Left ventricle myocardium inferior (tissue), 1 donor: ENCODE measurements at regions not wholly inside any gene's neighbourhood (a gene's known extent, or its start where the extent isn't known, plus 50 kb on each side); places are given as distances from the start of the nearest gene placed in this dataset.

Experiments
- DNase-seq: peaks from one replicate; pipeline ENCODE4 v3.0.0-alpha.2; 2020
- H3K27ac ChIP-seq: fragments of 200-600 bp; replicated peaks from 2 replicates; pipeline ENCODE4 v1.8.0; 2021
- H3K27me3 ChIP-seq: fragments of 200-600 bp; 2 replicates; pipeline ENCODE4 v1.8.0; 2021; ENCODE audit warnings: low read depth
- H3K36me3 ChIP-seq: fragments of 200-600 bp; 2 replicates; pipeline ENCODE4 v1.8.0; 2021
- H3K4me1 ChIP-seq: fragments of 200-600 bp; 2 replicates; pipeline ENCODE4 v1.8.0; 2021
- H3K4me3 ChIP-seq: fragments of 200-600 bp; 2 replicates; pipeline ENCODE4 v1.8.0; 2021; ENCODE audit warnings: mild to moderate bottlenecking, moderate library complexity
- H3K9me3 ChIP-seq: fragments of 200-600 bp; replicated peaks from 2 replicates; pipeline ENCODE4 v1.8.0; 2021
- CTCF ChIP-seq: fragments of 200-600 bp; IDR thresholded peaks from 2 replicates; pipeline ENCODE4 v1.8.0; 2021; ENCODE audit warnings: antibody characterized with exemption, mild to moderate bottlenecking, borderline replicate concordance
- intact Hi-C: fragments of 100-400 bp; cut with micrococcal nuclease; formaldehyde crosslinking; loops from one replicate; pipeline ENCODE4 v1.11.0; 2022
- donor health status: DM: no; HTN: yes; CAD: no; lungs with severe emphysema.

DNA sequence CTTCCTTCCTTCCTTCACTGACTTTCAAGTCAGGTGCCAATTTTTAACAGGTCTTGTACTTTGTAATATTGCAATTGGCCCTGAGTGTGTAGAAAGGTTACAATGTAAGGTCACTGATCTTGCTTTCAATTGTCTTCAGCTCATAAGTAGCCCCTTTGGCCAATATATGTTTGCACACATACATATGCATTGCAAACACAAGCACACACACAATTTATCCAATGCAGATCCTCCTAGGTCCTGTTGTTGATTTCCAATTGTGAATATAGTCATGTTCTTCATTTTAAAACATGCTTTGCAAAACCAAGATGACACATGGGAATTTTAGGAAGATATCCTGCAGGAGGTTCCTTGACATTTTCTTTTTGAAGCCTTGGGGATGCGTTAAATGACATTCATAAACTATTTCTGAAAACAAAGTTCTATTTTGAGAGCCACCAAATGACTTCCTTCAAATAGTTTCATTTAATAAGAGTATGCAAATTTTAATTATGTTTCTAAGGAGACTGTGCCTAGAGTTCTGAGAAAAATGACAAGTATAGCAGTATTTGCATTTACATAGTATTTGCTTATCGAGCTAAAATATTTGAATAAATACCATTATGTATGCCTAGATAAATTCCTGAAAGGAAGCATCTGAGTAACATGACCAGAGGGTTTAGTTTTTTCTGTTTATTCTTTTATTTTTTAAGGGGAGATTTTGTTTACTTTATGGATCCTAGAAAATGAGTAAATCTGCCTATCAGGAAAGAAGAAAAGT, 117.1 kb upstream of the TMEFF2 start:
- Histone ChIP-seq H3K4me1 (no peaks in the 10 kb centered on the region), H3K27me3 (no peaks in the 10 kb centered on the region), H3K4me3 (no peak overlapping the region), H3K9me3 (peaks cover 21% of the 10 kb centered on the region), H3K36me3 (no peaks in the 10 kb centered on the region), H3K27ac (no peak overlapping the region)
- no peak for DNase-seq
- intact Hi-C loops = no loop called here
- TF ChIP-seq CTCF = no peak

- intact Hi-C loops = no loop called here
These were observed 112.8 kb upstream of the TMEFF2 start for GRCh38 chr2:192307530-192307929.

DNA sequence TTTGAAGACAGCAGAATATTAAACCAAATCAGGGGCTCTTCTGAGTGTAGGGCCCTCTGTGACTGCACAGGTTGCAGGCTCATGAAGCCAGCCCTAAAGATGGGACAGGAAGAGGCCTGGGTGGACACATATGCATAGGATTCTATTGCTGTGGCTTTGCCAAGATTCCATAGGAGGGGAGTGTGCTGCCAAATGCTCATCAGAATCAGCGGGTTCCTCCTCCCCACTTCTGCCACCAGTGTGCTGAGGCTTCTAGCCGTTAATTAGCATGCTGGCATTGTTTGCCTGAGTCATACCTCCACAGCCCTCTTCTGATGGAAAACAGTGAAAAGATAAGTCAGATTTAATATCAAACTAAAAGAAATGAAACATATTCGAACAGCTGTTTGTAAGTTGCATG, 103.9 kb upstream of the TMEFF2 start:
- Histone ChIP-seq H3K4me3 (no peak overlapping the region), H3K9me3 (no peaks in the 10 kb centered on the region), H3K4me1 (no peaks in the 10 kb centered on the region), H3K27me3 (no peaks in the 10 kb centered on the region), H3K27ac (no peak overlapping the region), H3K36me3 (no peaks in the 10 kb centered on the region)
- no peak for DNase-seq
- intact Hi-C loops = no loop called here
- no peak for TF ChIP-seq CTCF

More at GRCh38 chr2:192307530-192307929, 112.8 kb upstream of the TMEFF2 start:
- Histone ChIP-seq H3K4me1 (no peaks in the 10 kb centered on the region), H3K36me3 (no peaks in the 10 kb centered on the region), H3K27ac (no peak overlapping the region), H3K27me3 (no peaks in the 10 kb centered on the region), H3K4me3 (no peak overlapping the region), H3K9me3 (no peaks in the 10 kb centered on the region)
- DNase-seq = no peak
- no peak for TF ChIP-seq CTCF

GRCh38 chr2:192292478-192292877, 97.7 kb upstream of the TMEFF2 start:
- no peak for TF ChIP-seq CTCF
- Histone ChIP-seq H3K27me3 (no peaks in the 10 kb centered on the region), H3K36me3 (no peaks in the 10 kb centered on the region), H3K27ac (no peak overlapping the region), H3K4me3 (no peak overlapping the region), H3K9me3 (no peaks in the 10 kb centered on the region), H3K4me1 (no peaks in the 10 kb centered on the region)
- intact Hi-C loops = no loop called here
- no peak for DNase-seq

GRCh38 chr2:192288295-192288694, 93.6 kb upstream of the TMEFF2 start:
- DNase-seq = no peak
- Histone ChIP-seq H3K4me3 (no peak overlapping the region), H3K27me3 (no peaks in the 10 kb centered on the region), H3K36me3 (no peaks in the 10 kb centered on the region), H3K4me1 (no peaks in the 10 kb centered on the region), H3K27ac (no peak overlapping the region), H3K9me3 (no peaks in the 10 kb centered on the region)
- TF ChIP-seq CTCF = no peak
- intact Hi-C loops = no loop called here
